GM23338 (cell line): ENCODE measurements at regions not wholly inside any gene's neighbourhood (a gene's known extent, or its start where the extent isn't known, plus 50 kb on each side); places are given as distances from the start of the nearest gene placed in this dataset.

Experiments used
- CTCF ChIP-seq, 2 experiments: fragments of 200-600 bp in 1 of 2; sonication (generic) in 1 of 2; conservative IDR thresholded peaks; 2 replicates each; pipeline versions ENCODE4 v1.5.1 to v1.6.1; 2016 to 2017; ENCODE audit warnings: antibody characterized with exemption in 2 of 2, low read depth in 2 of 2, mild to moderate bottlenecking in 2 of 2, moderate library complexity in 1 of 2
- EZH2 ChIP-seq: fragments of 200-600 bp; sonication (generic); IDR thresholded peaks from one replicate; pipeline ENCODE4 v1.8.0; 2017; ENCODE audit warnings: antibody characterized with exemption, mild to moderate bottlenecking, low read depth; ENCODE audit not compliant: unreplicated experiment
- ZNF331 ChIP-seq: fragments of 250-450 bp; sonication (Bioruptor Pico); IDR thresholded peaks from 2 replicates; pipeline ENCODE4 v1.5.0; 2020; ENCODE audit warnings: low read depth, mild to moderate bottlenecking, moderate library complexity

GRCh38 chr4:35993606-35994005 is 250.7 kb downstream of the ARAP2 start:
- no peak for TF ChIP-seq CTCF (conservative IDR thresholded peaks at IDR 0.05; ENCODE audit: low read depth in 2 of 2)
- no peak for TF ChIP-seq ZNF331
- no peak for TF ChIP-seq EZH2
